ENCODE measurements at regions not wholly inside any gene's neighbourhood (a gene's known extent, or its start where the extent isn't known, plus 50 kb on each side); places are given as distances from the start of the nearest gene placed in this dataset.

DNA sequence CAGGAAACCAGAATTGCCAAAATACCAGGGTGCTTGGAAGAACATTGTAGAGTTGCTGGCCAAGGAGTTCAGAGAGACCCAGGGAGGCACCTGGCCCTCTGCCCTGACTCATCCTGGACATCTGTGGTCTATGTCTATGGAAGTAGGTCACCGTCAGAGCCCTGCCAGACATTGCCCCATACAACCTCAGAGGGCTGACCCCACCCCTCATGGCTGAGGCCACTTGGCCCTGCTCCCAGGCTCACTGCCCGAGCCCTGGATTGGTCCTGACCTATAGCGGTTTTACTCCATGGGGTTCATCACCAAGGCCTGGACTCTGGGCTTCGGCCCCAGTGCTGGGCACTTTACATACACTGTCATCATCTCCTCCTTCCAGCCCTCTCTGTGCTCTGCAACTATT lies 233.1 kb downstream of the PTPRU start:
- TF ChIP-seq POLR2A (IDR thresholded peaks at IDR 0.05; ENCODE audit: extremely low read depth, insufficient read length) (no peak), MYC (IDR thresholded peaks at IDR 0.05; ENCODE audit: low read depth, low read length) (no peak), MAX (IDR thresholded peaks at IDR 0.05; ENCODE audit: low read depth, low read length) (no peak)
- TF ChIP-seq, protein P1, sequence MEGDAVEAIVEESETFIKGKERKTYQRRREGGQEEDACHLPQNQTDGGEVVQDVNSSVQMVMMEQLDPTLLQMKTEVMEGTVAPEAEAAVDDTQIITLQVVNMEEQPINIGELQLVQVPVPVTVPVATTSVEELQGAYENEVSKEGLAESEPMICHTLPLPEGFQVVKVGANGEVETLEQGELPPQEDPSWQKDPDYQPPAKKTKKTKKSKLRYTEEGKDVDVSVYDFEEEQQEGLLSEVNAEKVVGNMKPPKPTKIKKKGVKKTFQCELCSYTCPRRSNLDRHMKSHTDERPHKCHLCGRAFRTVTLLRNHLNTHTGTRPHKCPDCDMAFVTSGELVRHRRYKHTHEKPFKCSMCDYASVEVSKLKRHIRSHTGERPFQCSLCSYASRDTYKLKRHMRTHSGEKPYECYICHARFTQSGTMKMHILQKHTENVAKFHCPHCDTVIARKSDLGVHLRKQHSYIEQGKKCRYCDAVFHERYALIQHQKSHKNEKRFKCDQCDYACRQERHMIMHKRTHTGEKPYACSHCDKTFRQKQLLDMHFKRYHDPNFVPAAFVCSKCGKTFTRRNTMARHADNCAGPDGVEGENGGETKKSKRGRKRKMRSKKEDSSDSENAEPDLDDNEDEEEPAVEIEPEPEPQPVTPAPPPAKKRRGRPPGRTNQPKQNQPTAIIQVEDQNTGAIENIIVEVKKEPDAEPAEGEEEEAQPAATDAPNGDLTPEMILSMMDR (IDR thresholded peaks at IDR 0.05; ENCODE audit: low read depth, low read length), result no peak
- H3K4me3 ChIP-seq (ENCODE audit: low read depth, low read length), result no peak overlapping the region
- no peak for DNase-seq (ENCODE audit: low read depth)

GRCh38 chr1:29467989-29468900 lies 231.9 kb downstream of the PTPRU start:
- no peak for TF ChIP-seq MYC (IDR thresholded peaks at IDR 0.05; ENCODE audit: low read depth, low read length)
- no peak for TF ChIP-seq MAX (IDR thresholded peaks at IDR 0.05; ENCODE audit: low read depth, low read length)
- TF ChIP-seq, protein P1 (IDR thresholded peaks at IDR 0.05; ENCODE audit: low read depth, low read length), result no peak
- no peak for TF ChIP-seq POLR2A (IDR thresholded peaks at IDR 0.05; ENCODE audit: extremely low read depth, insufficient read length)
- no peak for DNase-seq (ENCODE audit: low read depth)
- H3K4me3 ChIP-seq (ENCODE audit: low read depth, low read length), result no peak overlapping the region

DNA sequence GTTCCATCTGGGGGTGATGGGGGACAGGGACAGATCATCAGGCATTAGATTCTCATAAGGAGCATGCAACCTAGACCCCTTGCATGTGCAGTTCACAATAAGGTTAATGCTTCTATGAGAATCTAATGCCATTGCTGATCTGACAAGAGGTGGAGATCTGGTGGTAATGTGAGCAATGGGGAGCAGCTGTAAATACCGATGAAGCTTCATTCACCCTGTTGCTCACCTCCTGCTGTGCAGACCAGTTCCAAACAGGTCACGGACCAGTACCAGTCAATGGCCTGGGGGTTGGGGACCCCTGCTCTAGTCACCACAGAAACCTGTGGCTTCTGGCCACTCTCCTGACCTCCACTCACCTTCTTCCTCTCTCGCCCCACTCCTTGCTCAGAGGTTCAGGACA lies 229.9 kb downstream of the PTPRU start:
- H3K4me3 ChIP-seq (ENCODE audit: low read depth, low read length), result no peak overlapping the region
- no peak for DNase-seq (ENCODE audit: low read depth)
- TF ChIP-seq POLR2A (IDR thresholded peaks at IDR 0.05; ENCODE audit: extremely low read depth, insufficient read length) (no peak), MAX (IDR thresholded peaks at IDR 0.05; ENCODE audit: low read depth, low read length) (no peak), MYC (IDR thresholded peaks at IDR 0.05; ENCODE audit: low read depth, low read length) (no peak)
- TF ChIP-seq, protein P1 (IDR thresholded peaks at IDR 0.05; ENCODE audit: low read depth, low read length), result no peak

DNA sequence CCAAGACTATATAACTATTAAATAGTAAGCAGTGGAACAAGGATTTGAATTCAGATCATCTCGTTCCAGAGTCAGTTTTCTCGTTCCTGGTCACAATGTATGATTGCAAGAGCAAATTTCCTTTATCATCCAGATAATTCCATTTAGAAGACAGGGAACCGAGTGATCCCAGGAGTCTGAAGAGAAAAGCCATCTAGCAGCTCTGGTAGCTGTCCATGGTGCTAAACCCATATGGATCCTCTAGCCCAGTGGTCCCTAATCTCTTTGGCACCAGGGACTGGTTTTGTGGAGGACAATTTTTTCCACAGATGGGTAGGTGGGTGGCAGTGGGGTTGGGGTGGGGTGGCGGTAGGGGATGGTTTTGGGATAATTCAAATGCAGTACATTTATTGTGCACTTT lies 229.4 kb downstream of the PTPRU start:
- TF ChIP-seq MYC (IDR thresholded peaks at IDR 0.05; ENCODE audit: low read depth, low read length), result no peak
- no peak for TF ChIP-seq POLR2A (IDR thresholded peaks at IDR 0.05; ENCODE audit: extremely low read depth, insufficient read length)
- TF ChIP-seq, protein P1 (IDR thresholded peaks at IDR 0.05; ENCODE audit: low read depth, low read length), result no peak
- TF ChIP-seq MAX (IDR thresholded peaks at IDR 0.05; ENCODE audit: low read depth, low read length), result no peak
- no peak overlapping the region for H3K4me3 ChIP-seq (ENCODE audit: low read depth, low read length)
- DNase-seq (ENCODE audit: low read depth), result peak; percentile 18

DNA sequence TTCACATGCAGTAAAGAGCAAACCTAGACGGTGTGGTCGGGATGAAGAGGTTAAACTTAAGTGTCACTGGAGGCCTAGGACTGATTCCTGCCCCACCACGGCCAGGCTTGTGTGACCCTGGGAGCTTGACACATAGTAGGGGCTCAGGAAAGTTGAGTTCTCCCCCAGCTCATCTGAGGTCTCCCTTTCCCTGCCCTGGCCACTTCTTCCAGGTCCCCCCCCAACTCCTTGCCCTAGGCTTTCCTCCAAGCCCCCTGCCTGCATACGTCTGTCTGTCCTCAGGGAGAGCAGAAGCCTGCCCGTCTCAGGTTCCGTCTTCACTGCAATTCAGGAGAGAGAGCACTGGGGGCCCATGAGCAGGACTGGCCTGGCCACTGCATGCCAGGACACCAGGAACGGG lies 225.8 kb downstream of the PTPRU start:
- H3K4me3 ChIP-seq (ENCODE audit: low read depth, low read length), result no peak overlapping the region
- no peak for DNase-seq (ENCODE audit: low read depth)
- TF ChIP-seq, protein P1 (IDR thresholded peaks at IDR 0.05; ENCODE audit: low read depth, low read length), result no peak
- TF ChIP-seq POLR2A (IDR thresholded peaks at IDR 0.05; ENCODE audit: extremely low read depth, insufficient read length), result no peak
- TF ChIP-seq MYC (IDR thresholded peaks at IDR 0.05; ENCODE audit: low read depth, low read length), result no peak
- TF ChIP-seq MAX (IDR thresholded peaks at IDR 0.05; ENCODE audit: low read depth, low read length), result no peak

Data from NB4 (cell line).